ENCODE measurements at regions not wholly inside any gene's neighbourhood (a gene's known extent, or its start where the extent isn't known, plus 50 kb on each side); places are given as distances from the start of the nearest gene placed in this dataset.

DNA sequence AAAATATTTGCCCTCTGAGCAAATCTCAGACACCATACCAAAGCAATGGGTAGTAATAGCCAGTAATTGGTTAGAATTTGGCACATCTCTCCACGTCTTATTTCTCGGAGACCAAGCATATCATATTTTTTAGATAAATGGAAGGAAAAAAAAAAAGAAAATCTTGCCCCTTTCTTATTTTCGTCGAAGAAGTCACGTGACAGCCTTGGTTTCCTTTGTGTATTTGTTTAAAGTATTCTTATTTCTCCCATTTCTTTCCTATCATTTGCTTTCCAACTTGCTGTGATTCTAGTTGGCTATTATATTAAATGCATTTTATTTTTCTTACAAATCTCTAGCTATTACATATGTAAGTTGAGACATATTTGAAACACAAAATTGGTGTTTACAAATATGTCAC, 2155.9 kb downstream of the PCDH9 start:
- H3K4me1 ChIP-seq (ENCODE audit: insufficient read depth, low read length, poor library complexity, severe bottlenecking): no peaks in the 10 kb centered on the region
- H3K9ac ChIP-seq (ENCODE audit: low read depth, low read length, poor library complexity, severe bottlenecking): no peak overlapping the region
- no peaks in the 10 kb centered on the region for H3K79me2 ChIP-seq (ENCODE audit: insufficient read depth, low read length)
- no peaks in the 10 kb centered on the region for H3K27me3 ChIP-seq (ENCODE audit: insufficient read depth, low read length, poor library complexity, severe bottlenecking)
- no peak overlapping the region for H3K4me2 ChIP-seq (ENCODE audit: low read depth, low read length, poor library complexity, severe bottlenecking)
- H3F3A ChIP-seq (ENCODE audit: low read depth): no peaks in the 10 kb centered on the region
- H3K9me2 ChIP-seq (replicated peaks; ENCODE audit: low read depth, low read length): no peaks in the 10 kb centered on the region
- no peaks in the 10 kb centered on the region for H4K20me1 ChIP-seq (ENCODE audit: insufficient read depth, low read length, poor library complexity, severe bottlenecking)
- no peaks in the 10 kb centered on the region for H3K36me3 ChIP-seq (ENCODE audit: insufficient read depth, low read length)
- no peaks in the 10 kb centered on the region for H3K9me3 ChIP-seq (ENCODE audit: insufficient read depth, low read depth, low read length)
- no peak overlapping the region for H2AFZ ChIP-seq (ENCODE audit: low read length)
- no peak for TF ChIP-seq EZH2phosphoT487 (IDR thresholded peaks at IDR 0.05; ENCODE audit: borderline replicate concordance)
- no peak for TF ChIP-seq CTCF (conservative IDR thresholded peaks at IDR 0.05; ENCODE audit: low read length)
- no peak overlapping the region for H3K4me3 ChIP-seq (ENCODE audit: low read length, poor library complexity, severe bottlenecking)

GRCh38 chr13:65064967-65065366, 2165.2 kb downstream of the PCDH9 start:
- no peak overlapping the region for H3K9ac ChIP-seq (ENCODE audit: low read depth, low read length, poor library complexity, severe bottlenecking)
- no peaks in the 10 kb centered on the region for H3K9me3 ChIP-seq (ENCODE audit: insufficient read depth, low read depth, low read length)
- H2AFZ ChIP-seq (ENCODE audit: low read length): peak overlapping the region; percentile 73; the same call in 1 of the 2 replicates

GRCh38 chr13:65063753-65064152, 2166.4 kb downstream of the PCDH9 start:
- no peaks in the 10 kb centered on the region for H3F3A ChIP-seq (ENCODE audit: low read depth)
- H2AFZ ChIP-seq (ENCODE audit: low read length): no peak overlapping the region
- no peaks in the 10 kb centered on the region for H4K20me1 ChIP-seq (ENCODE audit: insufficient read depth, low read length, poor library complexity, severe bottlenecking)
- H3K4me3 ChIP-seq (ENCODE audit: low read length, poor library complexity, severe bottlenecking): no peak overlapping the region
- H3K27me3 ChIP-seq (ENCODE audit: insufficient read depth, low read length, poor library complexity, severe bottlenecking): no peaks in the 10 kb centered on the region
- TF ChIP-seq CTCF (conservative IDR thresholded peaks at IDR 0.05; ENCODE audit: low read length) (no peak), EZH2phosphoT487 (IDR thresholded peaks at IDR 0.05; ENCODE audit: borderline replicate concordance) (no peak)
- no peaks in the 10 kb centered on the region for H3K9me3 ChIP-seq (ENCODE audit: insufficient read depth, low read depth, low read length)
- H3K4me1 ChIP-seq (ENCODE audit: insufficient read depth, low read length, poor library complexity, severe bottlenecking): no peaks in the 10 kb centered on the region
- no peak overlapping the region for H3K4me2 ChIP-seq (ENCODE audit: low read depth, low read length, poor library complexity, severe bottlenecking)
- no peak overlapping the region for H3K9ac ChIP-seq (ENCODE audit: low read depth, low read length, poor library complexity, severe bottlenecking)
- no peaks in the 10 kb centered on the region for H3K79me2 ChIP-seq (ENCODE audit: insufficient read depth, low read length)
- no peaks in the 10 kb centered on the region for H3K9me2 ChIP-seq (replicated peaks; ENCODE audit: low read depth, low read length)
- H3K36me3 ChIP-seq (ENCODE audit: insufficient read depth, low read length): no peaks in the 10 kb centered on the region

More at GRCh38 chr13:65064967-65065366, 2165.2 kb downstream of the PCDH9 start:
- Histone ChIP-seq H3K4me3 (ENCODE audit: low read length, poor library complexity, severe bottlenecking) (no peak overlapping the region), H3K36me3 (ENCODE audit: insufficient read depth, low read length) (no peaks in the 10 kb centered on the region), H3K4me2 (ENCODE audit: low read depth, low read length, poor library complexity, severe bottlenecking) (no peak overlapping the region), H3F3A (ENCODE audit: low read depth) (no peaks in the 10 kb centered on the region), H4K20me1 (ENCODE audit: insufficient read depth, low read length, poor library complexity, severe bottlenecking) (no peaks in the 10 kb centered on the region), H3K27me3 (ENCODE audit: insufficient read depth, low read length, poor library complexity, severe bottlenecking) (no peaks in the 10 kb centered on the region), H3K9me2 (replicated peaks; ENCODE audit: low read depth, low read length) (no peaks in the 10 kb centered on the region), H3K4me1 (ENCODE audit: insufficient read depth, low read length, poor library complexity, severe bottlenecking) (no peaks in the 10 kb centered on the region), H3K79me2 (ENCODE audit: insufficient read depth, low read length) (no peaks in the 10 kb centered on the region)
- no peak for TF ChIP-seq EZH2phosphoT487 (IDR thresholded peaks at IDR 0.05; ENCODE audit: borderline replicate concordance)
- no peak; the same call in 1 of the 2 replicates for TF ChIP-seq CTCF (conservative IDR thresholded peaks at IDR 0.05; ENCODE audit: low read length)

All from Loucy (cell line).